ENCODE measurements at regions not wholly inside any gene's neighbourhood (a gene's known extent, or its start where the extent isn't known, plus 50 kb on each side); places are given as distances from the start of the nearest gene placed in this dataset.

DNA sequence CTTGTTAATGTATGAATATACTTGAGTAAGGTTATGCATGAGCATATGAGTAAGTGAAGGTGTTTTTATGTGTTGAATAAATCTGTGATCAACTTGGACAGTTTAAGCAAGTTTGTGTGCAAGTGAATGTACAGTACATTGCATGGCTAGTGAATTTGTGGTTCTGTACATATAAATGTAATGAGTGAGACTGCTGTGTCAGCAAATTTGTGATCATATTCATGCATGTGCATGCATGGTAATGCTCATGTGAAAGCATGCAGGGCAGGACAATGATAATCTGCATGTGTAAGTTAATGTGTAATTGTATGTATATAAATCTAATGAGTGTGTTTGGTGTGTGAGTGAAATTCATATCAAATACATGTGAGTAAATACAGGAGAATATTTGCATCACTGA is 188.5 kb downstream of the PWWP3B start:
- TF ChIP-seq, protein P1, sequence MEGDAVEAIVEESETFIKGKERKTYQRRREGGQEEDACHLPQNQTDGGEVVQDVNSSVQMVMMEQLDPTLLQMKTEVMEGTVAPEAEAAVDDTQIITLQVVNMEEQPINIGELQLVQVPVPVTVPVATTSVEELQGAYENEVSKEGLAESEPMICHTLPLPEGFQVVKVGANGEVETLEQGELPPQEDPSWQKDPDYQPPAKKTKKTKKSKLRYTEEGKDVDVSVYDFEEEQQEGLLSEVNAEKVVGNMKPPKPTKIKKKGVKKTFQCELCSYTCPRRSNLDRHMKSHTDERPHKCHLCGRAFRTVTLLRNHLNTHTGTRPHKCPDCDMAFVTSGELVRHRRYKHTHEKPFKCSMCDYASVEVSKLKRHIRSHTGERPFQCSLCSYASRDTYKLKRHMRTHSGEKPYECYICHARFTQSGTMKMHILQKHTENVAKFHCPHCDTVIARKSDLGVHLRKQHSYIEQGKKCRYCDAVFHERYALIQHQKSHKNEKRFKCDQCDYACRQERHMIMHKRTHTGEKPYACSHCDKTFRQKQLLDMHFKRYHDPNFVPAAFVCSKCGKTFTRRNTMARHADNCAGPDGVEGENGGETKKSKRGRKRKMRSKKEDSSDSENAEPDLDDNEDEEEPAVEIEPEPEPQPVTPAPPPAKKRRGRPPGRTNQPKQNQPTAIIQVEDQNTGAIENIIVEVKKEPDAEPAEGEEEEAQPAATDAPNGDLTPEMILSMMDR (IDR thresholded peaks at IDR 0.05; ENCODE audit: borderline replicate concordance), result no peak
- Histone ChIP-seq H3K36me3 (no peaks in the 10 kb centered on the region), H3K4me3 (no peak overlapping the region), H3K27me3 (ENCODE audit: low read depth) (no peaks in the 10 kb centered on the region), H3K27ac (replicated peaks) (no peak overlapping the region), H3K4me1 (no peaks in the 10 kb centered on the region), H3K9me3 (replicated peaks) (no peaks in the 10 kb centered on the region)
- DNase-seq, result no peak
- intact Hi-C loops (cut with micrococcal nuclease), result no loop called here

DNA sequence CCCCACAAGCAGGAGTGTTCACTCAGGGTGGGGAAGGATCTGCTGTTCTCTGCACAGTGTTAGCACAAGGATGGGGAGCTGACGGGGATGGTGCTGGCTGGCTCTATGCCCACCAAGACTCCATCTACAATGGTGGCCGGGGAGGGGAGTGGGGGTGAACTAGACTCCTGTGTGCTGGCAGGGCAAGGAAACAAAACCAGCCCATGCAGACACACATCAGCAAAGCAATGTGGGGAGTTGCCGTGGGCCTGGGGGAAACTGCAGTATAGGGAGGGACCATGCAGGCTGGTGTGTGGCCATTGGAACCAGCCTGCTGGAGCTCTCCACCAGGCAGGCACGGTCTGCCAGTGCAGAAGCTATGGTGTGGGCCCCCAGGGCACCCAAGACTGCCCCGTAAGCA is 195.1 kb downstream of the PWWP3B start:
- Histone ChIP-seq H3K27ac (replicated peaks) (no peak overlapping the region), H3K4me3 (no peak overlapping the region), H3K27me3 (ENCODE audit: low read depth) (no peaks in the 10 kb centered on the region), H3K9me3 (replicated peaks) (no peaks in the 10 kb centered on the region), H3K36me3 (no peaks in the 10 kb centered on the region), H3K4me1 (no peaks in the 10 kb centered on the region)
- TF ChIP-seq, protein P1 (IDR thresholded peaks at IDR 0.05; ENCODE audit: borderline replicate concordance), result no peak
- DNase-seq, result no peak
- intact Hi-C loops (cut with micrococcal nuclease), result no loop called here

DNA sequence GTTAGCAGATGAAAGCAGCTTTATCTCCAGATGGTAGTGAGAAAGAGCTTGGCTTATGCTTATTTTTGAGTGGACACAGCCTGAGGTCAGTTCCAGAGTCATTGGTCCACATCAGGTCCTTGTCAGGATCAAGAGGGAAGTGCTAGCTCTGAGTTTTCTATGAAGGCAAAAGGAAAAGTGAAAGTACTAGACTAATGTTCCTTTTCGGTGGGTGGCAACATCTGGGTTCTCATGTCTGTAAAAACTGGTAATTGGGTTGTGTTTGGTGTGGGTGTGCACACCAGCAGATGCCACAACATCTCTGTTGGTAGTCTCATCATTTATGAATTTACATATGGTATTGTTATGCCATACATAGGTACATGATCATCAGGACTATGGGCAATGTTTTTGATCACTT is 210.5 kb downstream of the PWWP3B start:
- Histone ChIP-seq H3K27ac (replicated peaks) (no peak overlapping the region), H3K9me3 (replicated peaks) (peaks cover 3% of the 10 kb centered on the region), H3K27me3 (ENCODE audit: low read depth) (no peaks in the 10 kb centered on the region), H3K36me3 (no peaks in the 10 kb centered on the region), H3K4me1 (no peaks in the 10 kb centered on the region), H3K4me3 (no peak overlapping the region)
- TF ChIP-seq, protein P1 (IDR thresholded peaks at IDR 0.05; ENCODE audit: borderline replicate concordance), result no peak
- no peak for DNase-seq
- intact Hi-C loops (cut with micrococcal nuclease), result no loop called here

DNA sequence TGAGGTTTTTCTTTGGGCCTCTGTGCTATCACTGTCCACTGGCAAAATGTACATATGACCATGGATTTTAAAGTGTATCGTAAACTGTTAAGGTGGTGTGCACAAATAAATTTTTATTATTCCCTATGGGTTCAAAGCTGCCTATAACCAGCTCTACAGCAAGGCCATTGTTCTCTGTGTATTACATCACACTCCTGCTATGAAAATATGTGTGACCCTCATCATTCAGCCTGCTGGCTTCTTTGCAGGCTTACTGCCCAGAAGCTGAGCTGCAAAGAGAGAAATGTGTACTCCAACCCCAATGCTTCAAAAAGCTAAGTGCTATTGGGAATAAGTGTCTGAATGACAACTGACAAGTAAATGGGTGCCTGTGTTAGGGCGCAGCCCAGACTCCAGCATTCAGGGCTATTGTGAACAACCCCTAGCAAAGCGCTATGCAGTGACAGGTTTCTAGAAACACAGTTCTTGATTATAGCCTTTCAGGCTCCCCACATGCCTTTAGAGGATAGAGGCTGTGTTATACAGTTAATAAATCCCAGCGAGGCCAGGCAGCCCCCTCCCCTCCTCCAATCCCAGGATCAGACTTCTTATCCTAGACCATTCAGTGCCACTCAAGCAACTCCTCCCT is 220.4 kb upstream of the RADX start:
- Histone ChIP-seq H3K4me1 (no peaks in the 10 kb centered on the region), H3K27ac (replicated peaks) (no peak overlapping the region), H3K9me3 (replicated peaks) (no peaks in the 10 kb centered on the region), H3K4me3 (no peak overlapping the region), H3K36me3 (no peaks in the 10 kb centered on the region), H3K27me3 (ENCODE audit: low read depth) (no peaks in the 10 kb centered on the region)
- TF ChIP-seq, protein P1 (IDR thresholded peaks at IDR 0.05; ENCODE audit: borderline replicate concordance), result no peak
- intact Hi-C loops (cut with micrococcal nuclease), result no loop called here
- no peak for DNase-seq

DNA sequence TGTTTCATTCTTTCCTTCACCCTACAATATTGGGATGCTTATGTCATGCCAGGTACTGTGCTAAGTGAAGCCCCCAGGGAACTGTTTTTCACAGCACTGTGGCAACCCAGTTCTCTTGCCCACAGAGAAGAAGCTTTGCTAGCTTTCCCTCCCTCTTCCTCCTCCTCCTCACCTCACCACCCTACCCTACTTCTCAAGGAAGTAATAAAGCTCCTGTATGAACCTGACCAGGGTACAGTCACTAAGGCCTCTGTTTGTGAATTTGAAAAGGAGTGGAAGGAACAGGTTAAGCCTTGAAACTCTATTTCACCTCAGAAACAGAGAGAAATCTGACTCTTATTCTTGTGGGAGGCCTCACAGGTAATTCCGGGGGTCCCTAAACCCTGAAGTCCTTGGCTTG is 219.4 kb upstream of the RADX start:
- intact Hi-C loops (cut with micrococcal nuclease), result no loop called here

More for the DNA sequence above, 219.4 kb upstream of the RADX start:
- no peak for DNase-seq
- Histone ChIP-seq H3K4me3 (no peak overlapping the region), H3K36me3 (no peaks in the 10 kb centered on the region), H3K4me1 (no peaks in the 10 kb centered on the region), H3K9me3 (replicated peaks) (no peaks in the 10 kb centered on the region), H3K27me3 (ENCODE audit: low read depth) (no peaks in the 10 kb centered on the region), H3K27ac (replicated peaks) (no peak overlapping the region)
- TF ChIP-seq, protein P1 (IDR thresholded peaks at IDR 0.05; ENCODE audit: borderline replicate concordance), result no peak

Measured in left ventricle myocardium inferior (tissue), 1 donor.